GM21576 (cell line): ENCODE measurements at regions not wholly inside any gene's neighbourhood (a gene's known extent, or its start where the extent isn't known, plus 50 kb on each side); places are given as distances from the start of the nearest gene placed in this dataset.

Experiments
- ATAC-seq: cut with Tn5 transposase; IDR thresholded peaks from one replicate; pipeline ENCODE4 v1.9.1; 2021; ENCODE audit warnings: mild to moderate bottlenecking, moderate library complexity; ENCODE audit not compliant: unreplicated experiment

DNA sequence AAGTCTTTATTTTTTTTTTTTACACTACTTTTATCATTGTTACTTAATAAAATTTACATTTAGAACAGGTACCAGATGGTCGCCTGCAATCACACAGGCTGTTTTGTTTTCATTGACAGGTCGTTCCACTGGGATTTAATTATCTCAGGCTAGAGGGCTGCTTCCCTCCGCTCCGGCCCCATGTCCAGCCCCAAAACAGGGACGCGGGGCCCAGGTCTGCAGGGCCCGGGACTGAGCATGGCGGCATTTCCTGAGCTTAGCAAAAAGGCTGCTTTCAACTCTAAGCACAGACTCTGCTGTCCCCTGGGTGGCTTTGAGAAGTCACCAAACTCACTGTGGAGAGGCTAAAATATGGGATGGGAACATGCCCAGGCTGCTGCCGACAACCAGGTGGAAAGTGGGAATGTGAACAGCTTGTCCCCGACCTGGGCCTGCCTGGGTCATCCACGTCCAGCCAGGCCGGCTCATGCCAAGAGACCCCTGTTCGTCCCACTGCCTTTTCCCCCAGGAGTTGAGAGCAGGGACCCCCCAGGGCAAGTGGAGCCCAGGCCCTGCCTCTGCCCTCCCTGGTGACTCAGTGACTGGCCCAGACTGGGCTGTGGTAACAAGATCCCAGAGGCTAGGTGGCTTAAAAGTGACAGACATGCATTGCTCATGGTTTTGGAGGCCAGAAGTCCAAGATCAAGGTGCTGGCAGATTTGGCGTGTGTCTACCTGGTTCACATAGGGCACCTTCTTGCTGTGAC lies 150.0 kb downstream of the SHANK2 start:
- ATAC-seq: no peak

DNA sequence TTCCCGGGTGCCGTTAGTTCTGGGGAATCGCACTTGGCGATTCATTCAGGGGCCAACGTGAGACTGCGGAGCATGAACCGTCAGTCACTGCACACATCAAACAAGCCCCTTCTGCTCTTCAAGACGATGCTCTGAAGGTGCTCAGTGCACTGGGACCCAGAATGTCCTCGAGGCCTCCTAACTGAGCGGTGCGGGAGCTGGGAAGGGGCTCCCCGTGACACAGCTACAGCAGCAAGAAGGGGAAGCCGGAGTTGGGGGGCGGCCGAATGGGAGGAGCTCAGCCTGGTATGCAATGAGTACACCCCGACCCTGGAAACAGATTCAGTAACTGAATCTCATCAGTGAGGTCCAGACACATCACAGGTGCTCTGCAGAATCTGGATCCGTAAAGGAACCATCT lies 150.8 kb downstream of the SHANK2 start:
- no peak for ATAC-seq

DNA sequence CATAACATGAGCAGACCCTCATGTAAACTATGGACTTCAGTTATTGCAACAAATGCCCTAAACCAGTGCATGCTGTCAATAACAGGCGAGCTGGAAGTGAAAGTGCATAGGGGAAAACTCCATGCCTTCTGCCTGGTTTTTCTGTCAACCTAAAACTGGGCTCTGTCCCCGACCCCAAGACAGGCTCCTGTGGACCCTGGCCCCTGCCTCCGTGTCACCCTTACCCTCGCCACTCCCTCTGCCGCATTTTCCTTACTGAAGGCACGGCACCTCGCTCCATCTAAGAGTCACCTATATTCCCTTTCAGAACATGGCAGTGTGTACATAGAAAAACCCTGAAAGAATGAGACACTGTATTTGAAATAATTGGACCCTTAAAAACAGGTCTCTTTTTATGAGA lies 151.3 kb downstream of the SHANK2 start:
- no peak for ATAC-seq

- ATAC-seq: no peak
Measured at GRCh38 chr11:71098776-71099175, 153.6 kb downstream of the SHANK2 start.

- no peak for ATAC-seq
Measured at GRCh38 chr11:71097506-71098240, 154.7 kb downstream of the SHANK2 start.

GRCh38 chr11:71096751-71097388 lies 155.5 kb downstream of the SHANK2 start:
- ATAC-seq: no peak

- no peak for ATAC-seq
Measured at GRCh38 chr11:71095294-71095850, 157.0 kb downstream of the SHANK2 start.

DNA sequence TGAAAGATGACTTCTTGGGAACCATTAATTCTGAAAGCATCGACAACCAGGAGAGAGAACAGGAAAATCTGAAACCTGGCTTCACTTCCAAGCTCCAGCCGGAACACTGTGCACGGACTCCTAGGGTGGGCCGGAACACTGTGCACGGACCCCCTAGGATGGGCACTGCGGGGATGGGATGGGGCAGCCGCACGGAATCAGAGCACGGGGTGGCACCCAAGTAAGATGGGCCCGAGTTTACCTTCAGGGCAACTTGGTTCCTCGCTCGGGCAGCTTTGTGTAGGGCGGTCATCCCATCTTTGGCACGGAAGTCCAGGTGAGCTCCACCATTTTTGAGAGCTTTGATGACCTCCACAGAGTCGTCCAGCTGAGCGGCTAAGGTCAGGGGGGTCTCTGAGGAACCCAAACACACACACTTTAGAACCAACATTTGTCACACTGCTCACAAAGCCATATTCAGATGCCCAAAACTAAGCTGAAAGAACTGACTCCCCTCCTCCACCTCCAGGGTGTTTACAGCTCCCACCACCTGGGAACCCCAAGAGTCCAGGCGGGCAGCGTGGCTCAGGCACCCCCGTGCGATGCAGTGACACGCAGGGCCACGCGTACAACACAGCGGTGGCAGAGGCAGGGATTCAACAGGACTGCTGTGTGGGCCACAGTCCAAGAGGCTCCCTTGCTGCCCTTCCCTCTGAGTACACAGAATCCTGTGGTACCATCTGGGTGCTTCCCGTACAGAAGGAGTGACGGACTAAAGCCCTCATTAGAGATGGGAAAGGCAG lies 157.9 kb downstream of the SHANK2 start:
- no peak for ATAC-seq

DNA sequence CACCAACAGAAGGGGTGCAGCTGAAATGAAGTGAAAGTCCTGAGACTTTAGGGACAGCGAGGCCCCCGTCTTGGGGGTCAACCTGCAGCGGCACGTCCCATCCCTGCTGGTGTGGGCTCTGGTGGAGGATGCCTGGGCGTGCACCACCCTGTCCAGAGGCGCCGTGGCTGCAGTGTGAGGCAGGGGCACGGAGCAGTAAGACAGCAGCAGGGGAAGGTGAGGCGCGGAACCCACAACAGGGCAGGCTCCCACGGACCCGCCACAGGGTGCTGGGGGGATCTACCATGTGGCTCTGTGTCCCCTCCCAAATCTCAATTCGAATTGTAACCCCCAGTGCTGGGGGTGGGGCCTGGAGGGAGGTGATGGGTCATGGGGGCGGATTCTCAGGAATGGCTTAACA lies 158.6 kb downstream of the SHANK2 start:
- no peak for ATAC-seq

DNA sequence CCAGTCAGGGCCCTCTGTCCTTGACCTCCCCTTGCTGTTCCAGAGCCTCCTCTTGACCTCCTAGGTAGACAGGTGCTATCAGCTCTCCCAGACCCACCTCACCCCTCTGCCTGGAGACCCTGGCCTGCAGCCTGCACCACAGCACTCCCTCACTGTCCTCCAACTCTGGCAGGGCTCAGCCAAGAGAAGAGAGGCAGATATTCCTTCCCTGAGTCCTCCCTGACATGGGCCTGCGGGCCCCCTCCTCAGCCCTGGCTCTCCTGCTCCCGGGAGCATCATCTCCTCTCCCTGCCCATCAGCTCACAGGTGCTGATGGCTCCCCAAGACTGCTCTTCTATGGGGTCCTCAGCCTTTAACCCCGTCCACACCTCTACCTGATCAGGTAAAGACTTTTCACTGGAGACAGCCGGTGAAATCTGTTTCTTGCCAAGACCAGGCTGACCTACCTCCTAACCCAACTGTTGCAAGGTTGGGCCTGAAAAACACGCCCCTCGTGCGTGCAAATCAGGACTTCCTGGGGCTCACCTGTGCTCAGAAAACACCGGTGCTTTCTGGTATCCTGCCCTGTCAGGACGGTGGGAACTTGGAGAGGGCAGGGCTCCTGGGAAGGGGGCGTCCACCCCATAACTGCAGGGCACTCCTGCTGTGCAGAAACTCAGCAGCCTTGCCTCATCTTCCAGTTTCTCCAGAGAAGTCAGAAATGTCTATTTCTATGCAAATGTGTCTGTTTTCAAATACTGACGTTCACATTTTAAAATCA lies 160.7 kb downstream of the SHANK2 start:
- no peak for ATAC-seq

GRCh38 chr11:71089571-71089970 lies 162.8 kb downstream of the SHANK2 start:
- no peak for ATAC-seq

DNA sequence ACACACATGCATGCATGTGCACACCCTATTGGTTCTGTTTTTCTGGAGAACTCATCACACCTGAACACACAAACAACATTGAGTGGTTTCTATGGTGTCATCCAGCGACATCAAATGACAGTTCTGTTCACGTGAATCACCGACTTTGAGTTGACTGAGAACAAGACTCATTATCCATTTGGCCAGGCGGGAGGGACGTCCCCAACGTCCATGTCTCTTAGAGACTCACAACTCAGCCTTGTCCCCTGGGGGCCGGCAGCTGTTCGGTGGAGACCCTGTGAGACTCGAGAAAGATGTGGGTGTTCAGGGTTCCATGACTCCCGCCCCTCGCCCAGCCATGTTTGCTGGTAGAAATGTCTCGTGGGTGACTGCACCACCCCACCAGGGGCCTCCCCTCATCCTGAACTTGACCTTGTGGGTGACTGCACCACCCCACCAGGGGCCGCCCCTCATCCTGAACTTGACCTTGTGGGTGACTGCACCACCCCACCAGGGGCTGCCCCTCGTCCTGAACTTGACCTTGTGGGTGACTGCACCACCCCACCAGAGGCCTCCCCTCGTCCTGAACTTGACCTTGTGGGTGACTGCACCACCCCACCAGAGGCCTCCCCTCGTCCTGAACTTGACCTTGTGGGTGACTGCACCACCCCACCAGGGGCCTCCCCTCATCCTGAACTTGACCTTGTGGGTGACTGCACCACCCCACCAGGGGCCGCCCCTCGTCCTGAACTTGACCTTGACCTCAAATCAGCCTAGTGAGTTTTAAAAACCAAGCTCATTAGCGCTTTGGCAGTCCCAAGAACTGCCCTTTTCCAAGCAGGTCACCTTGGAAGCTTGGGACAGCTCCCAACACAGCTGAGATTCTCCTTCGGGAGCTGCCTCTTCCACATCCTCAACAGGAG lies 163.8 kb downstream of the SHANK2 start:
- ATAC-seq: peak; percentile 52

DNA sequence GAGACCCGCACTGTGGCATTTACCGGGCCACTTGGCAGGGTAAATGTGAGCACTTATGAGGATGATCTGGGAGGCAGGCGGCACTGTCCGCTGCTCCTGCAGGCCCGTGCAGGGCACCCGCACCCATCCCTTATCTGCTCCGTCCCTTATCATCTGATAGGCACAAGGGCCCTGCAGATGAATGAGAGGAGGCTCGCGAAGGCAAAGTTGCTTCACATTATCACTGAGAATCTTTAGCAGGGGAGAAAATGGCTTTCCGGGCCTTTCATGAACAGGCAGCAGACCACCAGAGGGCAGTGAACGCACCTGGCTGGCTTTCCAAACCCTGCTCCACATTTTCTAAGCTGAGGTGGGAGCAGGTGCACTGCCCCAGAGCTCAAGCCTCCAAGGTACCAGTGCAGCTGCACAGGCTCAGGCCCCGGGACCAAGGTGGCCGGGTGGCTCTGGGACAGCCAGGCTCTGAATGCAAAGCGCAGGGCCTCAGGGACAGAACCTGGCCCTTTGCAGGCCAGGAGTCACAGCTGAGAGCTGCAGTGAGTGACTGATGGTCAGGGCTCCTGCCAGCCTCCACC lies 165.6 kb downstream of the SHANK2 start:
- ATAC-seq: no peak

DNA sequence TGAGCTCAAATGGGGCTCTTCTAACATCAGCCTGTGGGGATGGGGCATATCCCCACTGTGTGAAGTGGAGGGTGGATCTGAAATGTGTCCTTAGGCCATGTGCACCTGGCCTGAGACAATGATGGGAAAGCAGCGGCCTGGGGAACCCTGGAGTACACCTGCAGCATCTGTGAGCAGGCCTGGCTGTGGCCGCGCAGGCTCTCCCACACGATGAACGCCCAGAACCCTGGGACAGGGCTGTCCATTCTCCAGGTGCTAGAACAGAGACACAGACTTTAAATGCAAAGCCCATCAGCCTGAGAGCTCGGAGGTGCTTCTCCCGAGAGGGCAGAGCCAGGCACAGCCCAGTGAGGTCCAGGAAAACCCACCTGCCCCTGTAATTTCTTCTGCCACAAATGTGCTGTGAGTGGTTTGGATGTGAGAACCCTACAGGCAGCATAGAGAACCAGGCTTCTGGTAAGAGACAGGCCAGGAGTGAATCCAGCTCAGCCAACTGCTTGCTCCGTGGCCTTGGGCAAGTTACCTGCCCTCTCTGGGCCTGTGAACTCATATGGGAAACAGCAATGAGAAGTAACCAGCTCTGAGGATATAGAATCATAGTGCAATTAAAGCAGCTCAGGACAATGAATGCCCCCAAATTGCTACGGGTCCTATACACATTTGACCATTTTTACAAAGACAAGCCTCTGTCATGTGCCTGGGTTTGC lies 167.9 kb downstream of the SHANK2 start:
- ATAC-seq: no peak

DNA sequence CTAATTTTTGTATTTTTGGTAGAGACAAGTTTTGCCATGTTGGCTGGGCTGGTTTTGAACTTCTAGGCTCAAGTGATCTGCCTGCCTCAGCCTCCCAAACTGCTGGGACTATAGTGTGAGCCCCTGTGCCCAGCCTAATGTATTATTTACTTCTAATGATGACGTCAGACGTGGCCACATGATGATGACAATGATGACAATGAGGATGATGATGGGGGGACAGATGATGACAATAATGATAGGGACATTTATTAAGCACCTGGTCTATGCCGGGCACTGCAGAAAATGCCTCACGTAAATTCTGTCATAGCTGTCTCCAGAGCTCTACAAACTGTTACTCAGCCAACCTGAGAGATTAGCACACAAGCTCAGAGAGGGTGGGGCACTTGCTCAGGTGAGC lies 169.3 kb downstream of the SHANK2 start:
- ATAC-seq: no peak

- ATAC-seq: no peak
Measured at GRCh38 chr11:71082454-71082853, 169.9 kb downstream of the SHANK2 start.

DNA sequence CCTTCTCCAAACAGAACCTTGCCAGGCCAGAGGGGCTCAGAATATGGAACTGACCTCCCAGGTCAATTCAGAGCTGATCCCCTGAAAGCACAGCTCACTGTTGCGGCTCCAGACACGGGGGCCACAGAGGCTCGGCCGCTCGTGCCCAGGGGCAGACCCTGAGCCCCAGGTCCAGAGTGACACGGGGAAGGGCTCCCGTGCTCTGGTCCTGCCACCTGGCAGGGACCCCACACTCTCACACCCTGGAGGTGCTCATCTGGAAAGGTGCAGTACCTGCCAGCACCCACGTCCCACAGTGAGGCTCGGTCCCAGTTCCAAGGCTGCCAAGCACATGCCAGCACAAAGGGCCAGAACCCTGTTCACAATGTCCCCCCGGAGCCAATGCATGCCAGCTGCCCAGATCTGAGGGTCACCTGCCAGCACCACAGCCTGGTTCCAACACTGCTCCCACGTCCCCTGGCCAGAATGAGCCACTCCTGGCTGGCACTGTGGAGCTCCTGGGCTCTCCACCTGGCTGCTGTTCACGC lies 170.6 kb downstream of the SHANK2 start:
- no peak for ATAC-seq
